ENCODE measurements at regions not wholly inside any gene's neighbourhood (a gene's known extent, or its start where the extent isn't known, plus 50 kb on each side); places are given as distances from the start of the nearest gene placed in this dataset.

DNA sequence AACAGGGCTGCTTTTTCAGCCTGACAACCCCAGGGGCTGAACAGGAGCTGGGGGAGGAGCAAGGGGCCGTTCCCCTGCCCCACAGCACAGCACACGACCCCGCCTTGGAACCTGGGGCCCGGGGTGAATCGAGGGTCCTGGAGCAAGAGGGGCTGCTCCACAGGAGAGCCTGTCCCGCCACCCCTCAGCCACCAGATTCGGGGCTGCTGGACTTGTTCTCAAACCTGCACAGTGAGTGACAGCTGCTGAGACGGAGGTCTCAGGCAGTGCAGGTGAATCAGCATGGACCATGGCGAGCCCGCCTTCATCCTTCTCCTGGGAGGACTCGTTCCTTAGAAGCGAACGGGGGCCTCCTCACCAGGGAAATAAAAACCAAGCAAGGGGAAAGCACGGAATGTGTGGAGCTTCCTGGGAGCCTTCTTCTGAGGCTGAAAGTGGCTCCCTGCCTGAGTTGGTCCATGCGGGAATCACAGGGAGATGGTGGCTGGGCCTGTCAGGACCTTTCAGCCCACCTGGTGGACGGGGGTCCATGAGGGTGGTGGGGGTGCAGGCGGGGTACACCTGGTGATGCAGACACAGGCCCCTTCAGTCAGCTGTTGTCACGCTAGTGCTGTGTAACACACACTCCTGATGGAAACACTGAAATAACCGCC, 125.4 kb downstream of the SIK1 start:
- ATAC-seq = no peak
- no peaks in the 10 kb centered on the region for H3K36me3 Mint-ChIP-seq (ENCODE audit: low read depth)
- H3K27ac Mint-ChIP-seq = no peak overlapping the region
- no peak overlapping the region for H3K4me3 Mint-ChIP-seq
- DNase-seq = no peak
- no peaks in the 10 kb centered on the region for H3K4me1 Mint-ChIP-seq
- H3K9me3 Mint-ChIP-seq = no peaks in the 10 kb centered on the region
- H3K27me3 Mint-ChIP-seq = no peaks in the 10 kb centered on the region

DNA sequence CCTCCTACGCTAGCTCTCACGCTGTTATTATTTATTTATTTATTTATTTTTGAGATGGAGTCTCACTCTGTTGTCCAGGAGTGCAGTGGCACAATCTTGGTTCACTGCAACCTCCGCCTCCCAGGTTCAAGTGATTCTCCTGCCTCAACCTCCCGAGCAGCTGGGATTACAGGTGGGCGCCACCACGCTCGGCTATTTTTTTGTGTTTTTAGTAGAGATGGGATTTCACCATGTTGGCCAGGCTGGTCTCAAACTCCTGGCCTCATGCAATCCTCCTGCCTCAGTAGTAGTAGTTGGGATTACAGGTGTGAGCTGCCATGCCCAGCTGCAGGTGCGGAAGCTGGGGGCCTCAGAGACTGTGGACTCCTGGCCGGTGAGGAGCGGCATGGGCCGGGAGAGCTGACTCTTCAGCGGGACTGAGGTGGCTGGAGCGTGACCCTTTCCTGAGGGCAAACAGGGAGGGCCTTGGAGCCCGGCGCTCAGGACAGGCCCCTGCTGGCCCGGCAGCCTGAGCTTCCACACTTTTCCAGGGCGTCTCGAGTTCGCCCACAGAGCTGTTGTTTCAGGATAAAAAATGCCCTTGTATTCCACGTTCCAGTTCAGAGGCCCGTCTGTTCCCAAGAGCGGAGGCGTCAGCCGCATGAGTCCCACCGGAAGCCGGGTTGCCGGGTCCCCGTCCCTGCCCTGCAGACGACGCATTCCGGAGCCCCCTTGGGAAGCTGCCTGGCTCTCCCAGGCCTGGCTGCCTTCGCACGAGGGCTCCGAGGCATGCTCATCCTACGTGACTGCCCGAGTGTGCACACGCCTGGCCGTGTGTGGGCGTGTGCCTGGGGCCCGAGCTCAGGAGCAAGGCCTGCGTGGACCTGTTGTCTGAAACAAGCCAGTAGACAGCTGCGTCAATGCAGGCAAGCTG, 126.2 kb downstream of the SIK1 start:
- no peak for ATAC-seq
- no peak overlapping the region for H3K27ac Mint-ChIP-seq

GRCh38 chr21:43299441-43300277, 127.3 kb downstream of the SIK1 start:
- no peaks in the 10 kb centered on the region for H3K36me3 Mint-ChIP-seq (ENCODE audit: low read depth)
- no peak for ATAC-seq
- H3K4me3 Mint-ChIP-seq = no peak overlapping the region
- peaks cover 2% of the 10 kb centered on the region for H3K4me1 Mint-ChIP-seq
- H3K9me3 Mint-ChIP-seq = peaks cover 4% of the 10 kb centered on the region
- H3K27me3 Mint-ChIP-seq = no peaks in the 10 kb centered on the region
- DNase-seq = no peak
- no peak overlapping the region for H3K27ac Mint-ChIP-seq

More for the DNA sequence above, 126.2 kb downstream of the SIK1 start:
- DNase-seq = no peak
- Mint-ChIP-seq H3K9me3 (peaks cover 1% of the 10 kb centered on the region), H3K36me3 (ENCODE audit: low read depth) (no peaks in the 10 kb centered on the region), H3K4me1 (no peaks in the 10 kb centered on the region), H3K27me3 (no peaks in the 10 kb centered on the region), H3K4me3 (no peak overlapping the region)

- no peak for DNase-seq
- Mint-ChIP-seq H3K4me1 (peaks cover 2% of the 10 kb centered on the region), H3K27ac (no peak overlapping the region), H3K4me3 (no peak overlapping the region), H3K27me3 (no peaks in the 10 kb centered on the region), H3K36me3 (ENCODE audit: low read depth) (no peaks in the 10 kb centered on the region), H3K9me3 (peaks cover 4% of the 10 kb centered on the region)
- no peak for ATAC-seq
These were observed 128.1 kb downstream of the SIK1 start for GRCh38 chr21:43298546-43299440.

GRCh38 chr21:43297989-43298388, 128.9 kb downstream of the SIK1 start:
- no peak overlapping the region for H3K4me3 Mint-ChIP-seq
- no peak for DNase-seq
- H3K27me3 Mint-ChIP-seq = peaks cover 2% of the 10 kb centered on the region
- ATAC-seq = no peak
- peaks cover 4% of the 10 kb centered on the region for H3K9me3 Mint-ChIP-seq
- no peaks in the 10 kb centered on the region for H3K36me3 Mint-ChIP-seq (ENCODE audit: low read depth)
- no peak overlapping the region for H3K27ac Mint-ChIP-seq
- H3K4me1 Mint-ChIP-seq = peaks cover 2% of the 10 kb centered on the region

GRCh38 chr21:43297391-43297981, 128.7 kb downstream of the CRYAA start:
- peaks cover 2% of the 10 kb centered on the region for H3K4me1 Mint-ChIP-seq
- no peak overlapping the region for H3K4me3 Mint-ChIP-seq
- peaks cover 4% of the 10 kb centered on the region for H3K9me3 Mint-ChIP-seq
- peaks cover 2% of the 10 kb centered on the region for H3K27me3 Mint-ChIP-seq
- H3K27ac Mint-ChIP-seq = no peak overlapping the region
- ATAC-seq = no peak
- no peaks in the 10 kb centered on the region for H3K36me3 Mint-ChIP-seq (ENCODE audit: low read depth)
- DNase-seq = no peak

GRCh38 chr21:43295066-43295958, 126.5 kb downstream of the CRYAA start:
- H3K36me3 Mint-ChIP-seq (ENCODE audit: low read depth) = no peaks in the 10 kb centered on the region
- peaks cover 2% of the 10 kb centered on the region for H3K4me1 Mint-ChIP-seq
- H3K4me3 Mint-ChIP-seq = no peak overlapping the region
- H3K27me3 Mint-ChIP-seq = peaks cover 2% of the 10 kb centered on the region
- DNase-seq (no peak), ATAC-seq (no peak)
- H3K9me3 Mint-ChIP-seq = peaks cover 4% of the 10 kb centered on the region
- no peak overlapping the region for H3K27ac Mint-ChIP-seq

GRCh38 chr21:43294194-43294902, 125.5 kb downstream of the CRYAA start:
- Mint-ChIP-seq H3K9me3 (peaks cover 4% of the 10 kb centered on the region), H3K4me1 (peaks cover 2% of the 10 kb centered on the region), H3K27me3 (peaks cover 2% of the 10 kb centered on the region), H3K4me3 (no peak overlapping the region), H3K36me3 (ENCODE audit: low read depth) (no peaks in the 10 kb centered on the region), H3K27ac (no peak overlapping the region)
- DNase-seq (no peak), ATAC-seq (no peak)

DNA sequence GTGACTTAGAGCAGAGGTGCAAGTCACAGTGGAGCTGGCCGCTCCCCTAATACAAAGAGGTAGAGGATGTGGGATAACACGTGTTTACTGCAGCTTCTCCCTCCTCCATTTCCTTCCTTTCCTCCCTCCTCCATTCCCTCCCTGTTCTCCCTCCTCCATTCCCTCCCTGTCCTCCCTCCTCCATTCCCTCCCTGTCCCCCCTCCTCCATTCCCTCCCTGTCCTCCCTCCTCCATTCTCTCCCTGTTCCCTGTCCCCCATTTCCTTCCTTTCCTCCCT, 124.0 kb downstream of the CRYAA start:
- DNase-seq = no peak
- Mint-ChIP-seq H3K4me1 (peaks cover 2% of the 10 kb centered on the region), H3K4me3 (no peak overlapping the region), H3K27me3 (peaks cover 2% of the 10 kb centered on the region), H3K36me3 (ENCODE audit: low read depth) (no peaks in the 10 kb centered on the region), H3K27ac (no peak overlapping the region), H3K9me3 (peaks cover 4% of the 10 kb centered on the region)
- ATAC-seq = no peak

GRCh38 chr21:43292041-43292865, 123.4 kb downstream of the CRYAA start:
- Mint-ChIP-seq H3K27me3 (peaks cover 2% of the 10 kb centered on the region), H3K4me3 (no peak overlapping the region), H3K9me3 (peaks cover 4% of the 10 kb centered on the region), H3K27ac (no peak overlapping the region), H3K4me1 (peaks cover 2% of the 10 kb centered on the region), H3K36me3 (ENCODE audit: low read depth) (no peaks in the 10 kb centered on the region)
- DNase-seq (no peak), ATAC-seq (no peak)

DNA sequence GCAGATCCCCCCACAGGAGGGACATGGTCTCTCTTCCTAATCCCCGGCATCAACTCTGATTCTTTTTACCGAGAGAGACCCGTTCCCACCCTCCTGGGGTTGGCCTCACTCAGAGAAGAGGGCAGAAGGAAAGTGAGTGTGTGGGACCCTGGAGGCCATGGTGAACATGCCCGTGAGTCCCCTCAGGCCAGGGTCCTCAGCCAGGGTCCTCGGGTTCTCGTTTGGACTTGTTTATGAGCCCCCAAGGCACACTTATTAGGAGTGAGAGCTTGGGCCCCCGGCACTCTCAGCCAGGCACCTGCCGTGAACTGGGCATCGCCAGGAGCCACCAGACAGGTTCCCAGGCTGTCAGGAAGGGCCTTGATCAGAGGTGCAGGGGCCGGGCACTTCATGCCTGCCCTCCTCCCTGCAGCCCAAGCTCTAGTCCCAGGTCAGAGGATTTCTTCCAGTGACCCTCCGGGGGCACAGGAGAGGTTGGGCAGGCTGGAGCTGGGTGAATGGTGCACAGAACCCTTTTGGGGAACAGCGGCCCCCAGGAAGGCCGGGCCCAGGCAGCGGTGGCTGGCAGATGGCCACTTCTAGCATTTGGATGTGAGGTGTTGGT, 122.6 kb downstream of the CRYAA start:
- ATAC-seq = no peak
- no peak for DNase-seq
- Mint-ChIP-seq H3K4me1 (peaks cover 2% of the 10 kb centered on the region), H3K27me3 (peaks cover 2% of the 10 kb centered on the region), H3K27ac (no peak overlapping the region), H3K4me3 (no peak overlapping the region), H3K9me3 (peaks cover 4% of the 10 kb centered on the region), H3K36me3 (ENCODE audit: low read depth) (no peaks in the 10 kb centered on the region)

Data from activated naive CD8-positive, alpha-beta T cell treated with anti-CD3 and anti-CD28 coated beads, Interleukin-2, amount 50 U/mL, for 24 hours (primary cell).